H9 (cell line): ENCODE measurements at regions not wholly inside any gene's neighbourhood (a gene's known extent, or its start where the extent isn't known, plus 50 kb on each side); places are given as distances from the start of the nearest gene placed in this dataset.

Experiments used
- DNase-seq: peaks from one replicate; pipeline ENCODE4 v3.0.0-alpha.2; 2017
- H2AFZ ChIP-seq: one replicate; pipeline ENCODE4 v1.6.1; 2013; ENCODE audit warnings: mild to moderate bottlenecking, low read length, control low read depth, moderate library complexity
- H2AK5ac ChIP-seq: 2 replicates; pipeline ENCODE4 v1.6.1; 2013; ENCODE audit warnings: low read length, control low read depth, mixed read lengths; ENCODE audit not compliant: insufficient read length
- H2BK120ac ChIP-seq: one replicate; pipeline ENCODE4 v1.6.1; 2013; ENCODE audit warnings: low read depth, mild to moderate bottlenecking, low read length, control low read depth, inconsistent platforms; ENCODE audit not compliant: poor library complexity, severe bottlenecking
- H2BK12ac ChIP-seq: 2 replicates; pipeline ENCODE4 v1.6.1; 2013; ENCODE audit warnings: low read length, control low read depth, mixed read lengths, low read depth; ENCODE audit not compliant: insufficient read length
- H2BK15ac ChIP-seq: 2 replicates; pipeline ENCODE4 v1.6.1; 2013; ENCODE audit warnings: low read depth, low read length, control low read depth
- H2BK20ac ChIP-seq: one replicate; pipeline ENCODE4 v1.6.1; 2013; ENCODE audit warnings: low read depth, mild to moderate bottlenecking, low read length, control low read depth, inconsistent platforms; ENCODE audit not compliant: poor library complexity, severe bottlenecking
- H2BK5ac ChIP-seq: 2 replicates; pipeline ENCODE4 v1.6.1; 2013; ENCODE audit warnings: low read length, control low read depth, mixed read lengths; ENCODE audit not compliant: insufficient read length
- H3K14ac ChIP-seq: 2 replicates; pipeline ENCODE4 v1.6.1; 2013; ENCODE audit warnings: low read length, control low read depth; ENCODE audit not compliant: insufficient read depth
- H3K18ac ChIP-seq: 2 replicates; pipeline ENCODE4 v1.6.1; 2013; ENCODE audit warnings: low read depth, mild to moderate bottlenecking, mixed read lengths, low read length, control low read depth; ENCODE audit not compliant: insufficient read length
- H3K23ac ChIP-seq: 2 replicates; pipeline ENCODE4 v1.6.1; 2013; ENCODE audit warnings: low read length, control low read depth, mixed read lengths, low read depth; ENCODE audit not compliant: insufficient read length
- H3K23me2 ChIP-seq: 2 replicates; pipeline ENCODE4 v1.6.1; 2013; ENCODE audit warnings: low read depth, mild to moderate bottlenecking, mixed read lengths, low read length, control low read depth; ENCODE audit not compliant: insufficient read length, poor library complexity, severe bottlenecking
- H3K27ac ChIP-seq: 2 replicates; pipeline ENCODE4 v1.5.1; 2013; ENCODE audit warnings: low read length, control low read depth, mixed read lengths, low read depth; ENCODE audit not compliant: insufficient read length
- H3K27me3 ChIP-seq: 2 replicates; pipeline ENCODE4 v1.6.1; 2013; ENCODE audit warnings: low read length, control low read depth, inconsistent platforms; ENCODE audit not compliant: insufficient read depth
- H3K4ac ChIP-seq: 2 replicates; pipeline ENCODE4 v1.6.1; 2013; ENCODE audit warnings: low read depth, mild to moderate bottlenecking, control low read depth, inconsistent platforms, low read length, moderate library complexity
- H3K4me1 ChIP-seq: 2 replicates; pipeline ENCODE4 v1.6.1; 2013; ENCODE audit warnings: low read length, control low read depth, inconsistent platforms; ENCODE audit not compliant: insufficient read depth
- H3K4me2 ChIP-seq: 2 replicates; pipeline ENCODE4 v1.6.1; 2013; ENCODE audit warnings: low read length, control low read depth, mixed read lengths; ENCODE audit not compliant: insufficient read length, insufficient read depth
- H3K56ac ChIP-seq: 2 replicates; pipeline ENCODE4 v1.6.1; 2013; ENCODE audit warnings: low read depth, mild to moderate bottlenecking, mixed read lengths, low read length, control low read depth; ENCODE audit not compliant: insufficient read length
- H3K79me1 ChIP-seq: 2 replicates; pipeline ENCODE4 v1.6.1; 2013; ENCODE audit warnings: low read depth, mild to moderate bottlenecking, moderate library complexity, low read length, control low read depth, inconsistent platforms; ENCODE audit not compliant: insufficient read depth, poor library complexity, severe bottlenecking
- H3K79me2 ChIP-seq: 2 replicates; pipeline ENCODE4 v1.6.1; 2013; ENCODE audit warnings: low read length, control low read depth, inconsistent platforms; ENCODE audit not compliant: insufficient read depth
- H3K9ac ChIP-seq: 2 replicates; pipeline ENCODE4 v1.6.1; 2013; ENCODE audit warnings: low read length, control low read depth, mixed read lengths; ENCODE audit not compliant: insufficient read length; ENCODE audit errors: extremely low read depth
- H3K9me3 ChIP-seq: one replicate; pipeline ENCODE4 v1.6.1; 2013; ENCODE audit warnings: low read depth, low read length, inconsistent platforms; ENCODE audit not compliant: control insufficient read depth
- H3T11ph ChIP-seq: one replicate; pipeline ENCODE4 v1.6.1; 2013; ENCODE audit warnings: mild to moderate bottlenecking, low read length, control low read depth, inconsistent platforms
- H4K20me1 ChIP-seq: one replicate; pipeline ENCODE4 v1.6.1; 2013; ENCODE audit not compliant: control insufficient read depth, insufficient read length, insufficient read depth
- H4K5ac ChIP-seq: 2 replicates; pipeline ENCODE4 v1.6.1; 2013; ENCODE audit warnings: low read depth, mild to moderate bottlenecking, mixed read lengths, low read length, control low read depth; ENCODE audit not compliant: insufficient read length
- H4K8ac ChIP-seq: replicated peaks from 2 replicates; pipeline ENCODE4 v1.6.1; 2013; ENCODE audit warnings: low read length, control low read depth, mixed read lengths, low read depth; ENCODE audit not compliant: insufficient read length
- H4K91ac ChIP-seq: 2 replicates; pipeline ENCODE4 v1.6.1; 2013; ENCODE audit warnings: low read depth, mild to moderate bottlenecking, moderate library complexity, mixed read lengths, low read length, control low read depth; ENCODE audit not compliant: insufficient read length
- H3K27ac Mint-ChIP-seq, 3 experiments: 2 replicates in 2 of 3; 3 replicates in 1 of 3; pipeline ENCODE4 v1.8.0; 2020 to 2021; ENCODE audit warnings: mixed read lengths in 3 of 3, mild to moderate bottlenecking in 1 of 3, moderate library complexity in 1 of 3
- H3K27me3 Mint-ChIP-seq: 2 replicates; pipeline ENCODE4 v1.8.0; 2021; ENCODE audit warnings: low read depth, mild to moderate bottlenecking, moderate library complexity, mixed read lengths
- H3K36me3 Mint-ChIP-seq, 3 experiments: 2 replicates in 2 of 3; 3 replicates in 1 of 3; pipeline ENCODE4 v1.8.0; 2020 to 2021; ENCODE audit warnings: low read depth in 3 of 3, mixed read lengths in 3 of 3; ENCODE audit not compliant: insufficient read depth in 1 of 3
- H3K4me1 Mint-ChIP-seq, 2 experiments: 2 replicates each; pipeline ENCODE4 v1.8.0; 2020; ENCODE audit warnings: mixed read lengths in 2 of 2
- H3K4me3 Mint-ChIP-seq, 2 experiments: 2 replicates in 1 of 2; 3 replicates in 1 of 2; pipeline ENCODE4 v1.8.0; 2020 to 2021; ENCODE audit warnings: mild to moderate bottlenecking in 2 of 2, mixed read lengths in 2 of 2, moderate library complexity in 1 of 2
- H3K9me3 Mint-ChIP-seq, 2 experiments: 2 replicates in 1 of 2; 3 replicates in 1 of 2; pipeline ENCODE4 v1.8.0; 2020; ENCODE audit warnings: mild to moderate bottlenecking in 2 of 2, mixed read lengths in 2 of 2, moderate library complexity in 1 of 2
- WGBS: extraction: QIAGEN DNeasy Blood & Tissue Kit; methylation state at CpG from one replicate; pipeline ENCODE4 v1.1.7; 2013; ENCODE audit warnings: missing lambda C conversion rate, low lambda C conversion rate, mixed read lengths; ENCODE audit not compliant: insufficient read length; ENCODE audit errors: extremely low coverage; 5-methylcytosine and 5-hydroxymethylcytosine counted together
- TF ChIP-seq, protein P1 (sequence below): fragments of 200-600 bp; sonication (generic); conservative IDR thresholded peaks from 3 replicates; pipeline ENCODE4 v1.8.0; 2021; ENCODE audit warnings: antibody characterized with exemption, mild to moderate bottlenecking

- Histone ChIP-seq H3K23me2 (no peaks in the 10 kb centered on the region), H2AFZ (no peak overlapping the region), H4K91ac (no peak overlapping the region), H3K4me1 (no peaks in the 10 kb centered on the region), H2BK15ac (no peak overlapping the region), H3K56ac (no peak overlapping the region), H3K14ac (no peak overlapping the region), H4K8ac (no peak overlapping the region), H3K9ac (no peak overlapping the region), H3K23ac (no peak overlapping the region), H3K27ac (no peak overlapping the region), H2BK5ac (no peak overlapping the region), H2BK120ac (no peak overlapping the region), H3K18ac (no peak overlapping the region), H3K79me1 (no peaks in the 10 kb centered on the region), H4K5ac (no peak overlapping the region), H3K4ac (no peak overlapping the region), H3K4me2 (no peak overlapping the region), H2BK12ac (no peak overlapping the region), H3T11ph (no peak overlapping the region), H3K27me3 (no peaks in the 10 kb centered on the region), H3K9me3 (no peaks in the 10 kb centered on the region), H2AK5ac (no peak overlapping the region), H4K20me1 (no peaks in the 10 kb centered on the region), H3K79me2 (no peaks in the 10 kb centered on the region), H2BK20ac (no peak overlapping the region)
- TF ChIP-seq, protein P1, sequence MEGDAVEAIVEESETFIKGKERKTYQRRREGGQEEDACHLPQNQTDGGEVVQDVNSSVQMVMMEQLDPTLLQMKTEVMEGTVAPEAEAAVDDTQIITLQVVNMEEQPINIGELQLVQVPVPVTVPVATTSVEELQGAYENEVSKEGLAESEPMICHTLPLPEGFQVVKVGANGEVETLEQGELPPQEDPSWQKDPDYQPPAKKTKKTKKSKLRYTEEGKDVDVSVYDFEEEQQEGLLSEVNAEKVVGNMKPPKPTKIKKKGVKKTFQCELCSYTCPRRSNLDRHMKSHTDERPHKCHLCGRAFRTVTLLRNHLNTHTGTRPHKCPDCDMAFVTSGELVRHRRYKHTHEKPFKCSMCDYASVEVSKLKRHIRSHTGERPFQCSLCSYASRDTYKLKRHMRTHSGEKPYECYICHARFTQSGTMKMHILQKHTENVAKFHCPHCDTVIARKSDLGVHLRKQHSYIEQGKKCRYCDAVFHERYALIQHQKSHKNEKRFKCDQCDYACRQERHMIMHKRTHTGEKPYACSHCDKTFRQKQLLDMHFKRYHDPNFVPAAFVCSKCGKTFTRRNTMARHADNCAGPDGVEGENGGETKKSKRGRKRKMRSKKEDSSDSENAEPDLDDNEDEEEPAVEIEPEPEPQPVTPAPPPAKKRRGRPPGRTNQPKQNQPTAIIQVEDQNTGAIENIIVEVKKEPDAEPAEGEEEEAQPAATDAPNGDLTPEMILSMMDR: no peak
- no peaks in the 10 kb centered on the region for H3K9me3 Mint-ChIP-seq
- peaks cover 0 to 2% of the 10 kb centered on the region in 2 experiments; a peak in 1 of 4 replicates for H3K4me1 Mint-ChIP-seq
- WGBS: no CpG with 5 or more reads among the region's 4 CpGs
- no peak overlapping the region for H3K4me3 Mint-ChIP-seq
- no peaks in the 10 kb centered on the region for H3K27me3 Mint-ChIP-seq
- DNase-seq: no peak
- no peak overlapping the region for H3K27ac Mint-ChIP-seq
- no peaks in the 10 kb centered on the region for H3K36me3 Mint-ChIP-seq
Measured at GRCh38 chr18:43578706-43579105, 301.4 kb upstream of the SYT4 start.
